HG03432 (cell line): ENCODE measurements at regions not wholly inside any gene's neighbourhood (a gene's known extent, or its start where the extent isn't known, plus 50 kb on each side); places are given as distances from the start of the nearest gene placed in this dataset.

Experiments used
- ATAC-seq: cut with Tn5 transposase; IDR thresholded peaks from one replicate; pipeline ENCODE4 v1.9.1; 2021; ENCODE audit warnings: mild to moderate bottlenecking, moderate library complexity; ENCODE audit not compliant: unreplicated experiment

DNA sequence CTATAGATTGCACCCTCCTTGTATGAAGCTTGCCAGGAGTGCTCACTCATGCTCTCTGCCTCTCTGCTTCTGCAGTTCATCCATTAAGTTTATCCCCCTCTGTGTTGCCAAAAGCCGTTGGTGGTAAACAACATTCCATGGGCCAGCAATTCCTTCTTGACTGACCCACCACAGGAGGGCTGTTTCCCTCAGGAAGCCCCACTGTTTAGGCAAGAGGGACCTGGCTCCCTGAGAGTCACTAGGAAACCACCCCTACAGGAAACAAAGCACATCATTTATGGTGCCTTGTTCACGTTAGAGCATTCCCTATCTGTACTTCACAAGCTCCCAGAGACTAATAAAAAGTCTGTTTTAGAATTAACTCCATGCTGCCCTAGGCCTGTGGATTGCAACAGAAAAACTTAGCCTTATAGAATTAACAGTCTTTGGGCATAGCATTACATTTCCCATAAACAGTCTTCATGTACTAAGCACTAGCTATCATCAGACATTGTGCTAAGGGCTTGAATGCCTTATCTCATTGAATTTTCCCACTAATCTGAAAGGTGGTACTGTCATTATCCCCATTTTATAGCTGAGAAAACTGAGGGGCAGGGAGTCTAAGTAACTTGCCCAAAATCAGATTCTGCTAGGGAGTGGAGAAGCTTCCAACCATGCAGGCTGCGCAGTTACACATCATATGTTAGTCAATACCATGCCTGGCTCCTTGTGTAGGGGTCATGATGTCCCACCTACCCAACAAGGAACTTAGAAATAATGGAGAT is 149.9 kb downstream of the SHQ1 start:
- ATAC-seq = no peak

DNA sequence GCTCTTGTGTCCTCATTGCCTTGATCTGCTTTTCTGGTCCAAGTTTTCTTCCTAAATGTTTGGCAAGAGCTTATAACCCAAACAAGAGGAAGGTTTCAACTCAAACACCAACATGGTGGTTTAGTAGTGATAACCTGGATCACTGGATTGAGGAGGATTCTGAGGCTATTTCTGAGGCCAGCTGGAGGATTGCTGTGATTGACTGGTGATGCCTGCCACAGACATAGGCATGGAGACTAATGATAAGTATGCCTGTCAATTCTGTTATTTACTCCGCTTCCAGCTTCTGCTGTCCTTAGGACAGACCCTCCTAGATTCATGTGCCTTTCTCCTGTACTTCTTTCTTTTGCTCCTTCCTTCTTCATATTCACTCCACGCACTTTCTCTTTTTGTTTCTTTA is 150.5 kb downstream of the SHQ1 start:
- ATAC-seq = no peak

GRCh38 chr3:72696815-72697214 is 151.4 kb downstream of the SHQ1 start:
- no peak for ATAC-seq

GRCh38 chr3:72694398-72694797 is 153.8 kb downstream of the SHQ1 start:
- no peak for ATAC-seq

- no peak for ATAC-seq
Measured at GRCh38 chr3:72692990-72693389, 155.3 kb downstream of the SHQ1 start.

GRCh38 chr3:72690629-72691028 is 157.6 kb downstream of the SHQ1 start:
- no peak for ATAC-seq

GRCh38 chr3:72682936-72683452 is 165.3 kb downstream of the SHQ1 start:
- ATAC-seq = peak; percentile 77

GRCh38 chr3:72681598-72681997 is 166.6 kb downstream of the SHQ1 start:
- ATAC-seq = no peak

GRCh38 chr3:72680766-72681165 is 167.5 kb downstream of the SHQ1 start:
- ATAC-seq = no peak

GRCh38 chr3:72679540-72680198 is 168.6 kb downstream of the SHQ1 start:
- no peak for ATAC-seq

DNA sequence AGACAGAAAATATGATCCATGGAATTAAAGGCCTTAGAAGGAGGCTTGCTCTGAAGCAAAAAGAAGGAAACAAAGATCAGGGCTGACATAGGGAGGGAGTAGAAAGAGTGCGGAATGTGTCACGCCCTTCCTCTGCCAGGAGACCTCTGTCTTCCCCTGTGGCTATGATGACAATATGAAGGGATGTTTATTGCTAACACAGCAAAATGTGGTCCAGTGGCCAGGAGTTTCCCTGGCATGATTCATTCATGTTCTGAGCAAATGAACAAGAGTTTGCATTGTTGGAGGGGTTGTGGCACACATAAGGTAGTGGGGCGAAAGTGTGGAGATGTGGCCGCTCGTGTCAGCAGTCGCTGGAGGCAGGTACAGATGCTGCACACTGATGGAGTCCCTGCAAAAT is 169.4 kb downstream of the SHQ1 start:
- no peak for ATAC-seq

GRCh38 chr3:72678380-72678779 is 169.9 kb downstream of the SHQ1 start:
- ATAC-seq = no peak

- ATAC-seq = no peak
Measured at GRCh38 chr3:72675243-72675642, 173.0 kb downstream of the SHQ1 start.

- ATAC-seq = no peak
Measured at GRCh38 chr3:72673011-72673771, 175.1 kb downstream of the SHQ1 start.

- ATAC-seq = no peak
Measured at GRCh38 chr3:72669224-72669623, 179.0 kb downstream of the SHQ1 start.

DNA sequence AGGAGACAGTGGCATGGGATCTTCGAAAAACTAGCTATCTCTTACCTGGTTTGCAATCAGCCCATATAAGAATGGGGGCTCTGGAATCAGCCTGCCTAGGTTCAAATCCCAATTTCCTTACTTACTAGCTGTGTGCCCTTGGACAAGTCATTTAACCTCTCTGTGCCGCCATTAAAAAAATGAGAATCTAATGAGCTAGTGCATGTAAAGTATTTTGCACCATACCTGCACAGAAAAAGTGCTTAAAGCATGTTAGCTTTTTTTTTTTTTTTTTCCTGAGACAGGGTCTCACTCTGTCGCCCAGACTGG is 181.8 kb downstream of the SHQ1 start:
- ATAC-seq = no peak

DNA sequence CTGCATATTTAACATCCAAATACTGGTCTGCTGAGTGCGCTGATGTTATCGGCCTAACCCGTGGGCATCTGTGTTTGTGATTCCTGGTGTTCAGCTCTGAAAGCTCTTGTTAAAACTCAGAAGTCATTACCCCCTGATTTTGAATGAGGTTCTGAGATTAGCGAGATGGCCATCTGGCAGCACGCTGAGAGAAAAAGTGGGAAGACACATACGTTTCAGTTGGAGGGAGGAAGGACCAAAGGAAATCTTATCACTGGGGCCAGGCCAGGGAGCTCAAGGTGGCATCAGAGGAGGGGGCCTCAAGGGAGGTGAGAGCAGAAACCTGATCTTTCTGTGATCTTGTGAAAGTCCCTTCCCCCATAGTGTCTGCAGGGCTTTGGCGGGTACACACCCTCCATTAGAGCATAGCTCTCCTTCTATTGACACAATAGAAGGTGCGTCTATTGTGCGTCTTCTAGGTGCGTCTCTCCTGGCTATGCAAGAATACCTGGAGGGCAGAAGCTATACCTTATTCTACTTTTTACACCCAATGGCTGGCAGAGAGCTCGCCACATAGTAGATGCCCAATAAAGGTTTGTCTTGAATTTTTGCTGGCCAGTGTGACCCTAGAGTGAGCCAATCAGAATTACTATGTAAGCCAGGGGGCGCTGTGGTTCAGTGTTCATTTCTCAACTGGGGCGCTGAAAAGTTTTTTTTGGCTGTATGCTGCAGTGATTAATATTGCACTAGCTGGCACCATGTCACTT is 182.4 kb downstream of the SHQ1 start:
- ATAC-seq = no peak

GRCh38 chr3:72665103-72665502 is 183.1 kb downstream of the SHQ1 start:
- ATAC-seq = no peak

- ATAC-seq = no peak
Measured at GRCh38 chr3:72664184-72664975, 183.9 kb downstream of the SHQ1 start.

- ATAC-seq = no peak
Measured at GRCh38 chr3:72663429-72663828, 184.8 kb downstream of the SHQ1 start.
